ENCODE measurements at regions not wholly inside any gene's neighbourhood (a gene's known extent, or its start where the extent isn't known, plus 50 kb on each side); places are given as distances from the start of the nearest gene placed in this dataset.
"Not testable (repeated sequence)": the region's sequence is repeated elsewhere in the genome, so short reads cannot be mapped to it uniquely, and the experiment has no call there.

- DNase-seq (ENCODE audit: low spot score) = no peak
These were observed 650.3 kb upstream of the ALG10B start for GRCh38 chr12:37666069-37666781.

GRCh38 chr12:37668557-37668956 lies 648.0 kb upstream of the ALG10B start:
- BruUV-seq (replicated peaks); CTCF ChIA-PET; H3K4me1 ChIP-seq (ENCODE audit: insufficient read depth, low read length, poor library complexity, severe bottlenecking); H3K9me3 ChIP-seq (ENCODE audit: low read depth, low read length, poor library complexity, severe bottlenecking); intact Hi-C loops (cut with micrococcal nuclease; ENCODE audit: unreplicated experiment); DNase-seq (ENCODE audit: low spot score); H3K4me3 ChIP-seq (ENCODE audit: low read depth, low read length, poor library complexity, severe bottlenecking); H3K27me3 ChIP-seq (replicated peaks; ENCODE audit: insufficient read depth, low read depth, low read length, poor library complexity); POLR2A ChIA-PET (ENCODE audit: low non-redundant PET); H3K27ac ChIP-seq (ENCODE audit: low read depth, low read length, poor library complexity, severe bottlenecking); H3K36me3 ChIP-seq (ENCODE audit: insufficient read depth, low read length, poor library complexity, severe bottlenecking): not testable (repeated sequence)

More at GRCh38 chr12:37666069-37666781, 650.3 kb upstream of the ALG10B start:
- Histone ChIP-seq H3K4me3 (ENCODE audit: low read depth, low read length, poor library complexity, severe bottlenecking) (no peak overlapping the region), H3K27ac (ENCODE audit: low read depth, low read length, poor library complexity, severe bottlenecking) (no peak overlapping the region), H3K36me3 (ENCODE audit: insufficient read depth, low read length, poor library complexity, severe bottlenecking) (no peaks in the 10 kb centered on the region), H3K27me3 (replicated peaks; ENCODE audit: insufficient read depth, low read depth, low read length, poor library complexity) (no peaks in the 10 kb centered on the region), H3K9me3 (ENCODE audit: low read depth, low read length, poor library complexity, severe bottlenecking) (peaks cover 6% of the 10 kb centered on the region), H3K4me1 (ENCODE audit: insufficient read depth, low read length, poor library complexity, severe bottlenecking) (no peaks in the 10 kb centered on the region)
- intact Hi-C loops (cut with micrococcal nuclease; ENCODE audit: unreplicated experiment) = no loop called here
- CTCF ChIA-PET = no interaction called here
- POLR2A ChIA-PET (ENCODE audit: low non-redundant PET) = no interaction called here
- BruUV-seq (replicated peaks) = no TSS peak
- TF ChIP-seq EZH2 (IDR thresholded peaks at IDR 0.05; ENCODE audit: borderline replicate concordance, low read depth, low read length, poor library complexity, severe bottlenecking) (no peak), CTCF (conservative IDR thresholded peaks at IDR 0.05; ENCODE audit: low read depth, low read length) (no peak)

- no TSS peak for BruUV-seq (replicated peaks)
- POLR2A ChIA-PET (ENCODE audit: low non-redundant PET) = no interaction called here
- Histone ChIP-seq H3K27me3 (replicated peaks; ENCODE audit: insufficient read depth, low read depth, low read length, poor library complexity) (no peaks in the 10 kb centered on the region), H3K36me3 (ENCODE audit: insufficient read depth, low read length, poor library complexity, severe bottlenecking) (no peaks in the 10 kb centered on the region), H3K4me1 (ENCODE audit: insufficient read depth, low read length, poor library complexity, severe bottlenecking) (no peaks in the 10 kb centered on the region), H3K4me3 (ENCODE audit: low read depth, low read length, poor library complexity, severe bottlenecking) (no peak overlapping the region), H3K9me3 (ENCODE audit: low read depth, low read length, poor library complexity, severe bottlenecking) (no peaks in the 10 kb centered on the region), H3K27ac (ENCODE audit: low read depth, low read length, poor library complexity, severe bottlenecking) (no peak overlapping the region)
- CTCF ChIA-PET = no interaction called here
- TF ChIP-seq CTCF (conservative IDR thresholded peaks at IDR 0.05; ENCODE audit: low read depth, low read length) = peak; percentile 44; the same call in 1 of the 2 replicates
- no peak for TF ChIP-seq EZH2 (IDR thresholded peaks at IDR 0.05; ENCODE audit: borderline replicate concordance, low read depth, low read length, poor library complexity, severe bottlenecking)
- intact Hi-C loops (cut with micrococcal nuclease; ENCODE audit: unreplicated experiment) = no loop called here
- peak; percentile 1 for DNase-seq (ENCODE audit: low spot score)
These were observed 643.8 kb upstream of the ALG10B start for GRCh38 chr12:37672655-37673260.

- intact Hi-C loops (cut with micrococcal nuclease; ENCODE audit: unreplicated experiment) = loop anchor here (10.0 kb wide), 1 partner anchor 64 kb away; no protein-coding TSS in a partner anchor
- no TSS peak for BruUV-seq (replicated peaks)
- no peaks in the 10 kb centered on the region for H3K4me1 ChIP-seq (ENCODE audit: insufficient read depth, low read length, poor library complexity, severe bottlenecking)
- H3K27ac ChIP-seq (ENCODE audit: low read depth, low read length, poor library complexity, severe bottlenecking) = no peak overlapping the region
- H3K9me3 ChIP-seq (ENCODE audit: low read depth, low read length, poor library complexity, severe bottlenecking) = peaks cover 8% of the 10 kb centered on the region
- ChIA-PET POLR2A (ENCODE audit: low non-redundant PET) (no interaction called here), CTCF (no interaction called here)
- no peaks in the 10 kb centered on the region for H3K27me3 ChIP-seq (replicated peaks; ENCODE audit: insufficient read depth, low read depth, low read length, poor library complexity)
- H3K36me3 ChIP-seq (ENCODE audit: insufficient read depth, low read length, poor library complexity, severe bottlenecking) = no peaks in the 10 kb centered on the region
- TF ChIP-seq EZH2 (IDR thresholded peaks at IDR 0.05; ENCODE audit: borderline replicate concordance, low read depth, low read length, poor library complexity, severe bottlenecking) = no peak
- TF ChIP-seq CTCF (conservative IDR thresholded peaks at IDR 0.05; ENCODE audit: low read depth, low read length) = no peak
- no peak overlapping the region for H3K4me3 ChIP-seq (ENCODE audit: low read depth, low read length, poor library complexity, severe bottlenecking)
- no peak for DNase-seq (ENCODE audit: low spot score)
These were observed 595.7 kb upstream of the ALG10B start for GRCh38 chr12:37720846-37721245.

Data from A673 (cell line).